ENCODE measurements at regions not wholly inside any gene's neighbourhood (a gene's known extent, or its start where the extent isn't known, plus 50 kb on each side); places are given as distances from the start of the nearest gene placed in this dataset.
"Not testable (repeated sequence)": the region's sequence is repeated elsewhere in the genome, so short reads cannot be mapped to it uniquely, and the experiment has no call there.

GRCh38 chrX:67213686-67214085 lies 330.1 kb upstream of the AR start:
- DNase-seq (ENCODE audit: low spot score), result not testable (repeated sequence)

DNA sequence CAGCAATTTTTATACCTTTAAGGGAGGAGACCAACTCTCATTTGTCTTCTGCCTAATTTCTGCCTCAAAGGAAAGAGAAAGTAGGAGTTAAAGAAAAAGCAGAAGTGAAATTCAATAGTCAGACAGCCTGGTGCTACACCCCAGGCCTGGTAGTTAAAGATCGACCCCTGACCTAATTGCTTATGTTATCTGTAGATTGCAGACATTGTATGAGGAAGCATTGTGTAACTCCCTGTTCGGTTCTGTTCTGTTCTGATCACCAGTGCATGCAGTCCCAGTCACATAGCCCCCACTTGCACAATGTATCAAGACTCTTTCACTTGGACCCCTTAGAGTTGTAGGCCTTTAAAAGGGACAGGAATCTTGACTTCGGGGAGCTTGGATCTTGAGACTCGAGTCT lies 335.9 kb upstream of the AR start:
- no peak for DNase-seq (ENCODE audit: low spot score)

DNA sequence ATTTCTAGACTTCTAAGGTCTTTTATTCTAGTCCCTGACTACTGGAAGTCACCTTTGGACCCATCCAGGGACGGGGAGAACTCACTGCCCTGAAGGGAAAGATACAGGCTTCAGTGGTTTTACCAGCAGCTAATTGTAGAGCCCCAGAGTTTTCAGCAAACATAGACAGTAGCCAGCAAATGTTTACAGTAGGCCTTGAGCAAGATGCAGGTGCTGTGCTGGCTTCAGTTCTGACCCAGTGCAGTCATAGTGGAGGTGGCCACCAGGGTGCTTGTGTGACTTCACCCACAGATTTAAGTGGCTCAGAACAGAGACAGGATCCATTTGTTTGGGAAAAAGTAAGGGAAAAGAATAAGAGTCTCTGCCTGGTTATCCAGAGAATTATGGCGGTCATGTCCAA lies 384.4 kb upstream of the AR start:
- no peak for DNase-seq (ENCODE audit: low spot score)

GRCh38 chrX:67114635-67115034 lies 429.2 kb upstream of the AR start:
- DNase-seq (ENCODE audit: low spot score), result no peak

- DNase-seq (ENCODE audit: low spot score), result no peak
Observed at GRCh38 chrX:67105758-67106116, 438.1 kb upstream of the AR start.

GRCh38 chrX:67104982-67105757 lies 438.7 kb upstream of the AR start:
- no peak for DNase-seq (ENCODE audit: low spot score)

- no peak for DNase-seq (ENCODE audit: low spot score)
Observed at GRCh38 chrX:67100031-67100884, 443.6 kb upstream of the AR start.

- no peak for DNase-seq (ENCODE audit: low spot score)
Observed at GRCh38 chrX:67094061-67094460, 449.8 kb upstream of the AR start.

DNA sequence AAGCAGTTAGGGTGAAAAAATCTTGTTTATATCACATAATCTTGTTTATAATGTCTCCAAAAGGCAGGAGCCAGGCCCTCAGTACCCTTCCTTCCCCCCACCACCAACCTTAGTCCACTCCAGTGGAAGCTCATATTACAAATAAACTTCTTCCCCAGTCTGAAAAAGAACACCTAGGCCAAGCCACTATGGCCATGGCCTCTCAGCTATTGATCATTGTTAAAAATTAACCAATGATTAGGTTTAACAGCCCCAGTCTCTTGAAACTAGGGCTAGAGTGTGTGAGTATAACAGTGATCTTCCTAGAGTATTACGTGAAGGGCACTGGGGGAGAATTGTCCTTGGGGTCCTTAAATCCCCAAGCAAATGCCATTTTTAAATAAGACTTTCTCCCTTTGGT lies 411.9 kb upstream of the EDA2R start:
- no peak for DNase-seq (ENCODE audit: low spot score)

DNA sequence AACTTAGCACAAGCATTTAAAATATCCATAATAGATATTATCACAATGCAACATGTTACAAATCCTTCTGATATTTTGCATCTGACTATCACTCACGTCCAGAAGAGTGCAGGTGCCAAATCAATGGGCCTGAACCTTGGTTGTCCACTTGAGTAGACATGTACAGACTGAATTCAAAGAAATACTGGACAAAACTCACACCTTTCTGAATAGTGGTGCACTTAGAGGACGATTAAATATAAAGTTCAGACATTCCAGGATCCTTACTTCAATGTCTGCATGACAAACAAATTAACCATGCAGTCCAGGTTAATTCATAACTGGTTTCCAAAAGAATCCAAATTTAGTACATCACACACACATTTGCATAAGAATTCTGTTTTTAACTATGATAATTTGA lies 406.0 kb upstream of the EDA2R start:
- DNase-seq (ENCODE audit: low spot score), result no peak

DNA sequence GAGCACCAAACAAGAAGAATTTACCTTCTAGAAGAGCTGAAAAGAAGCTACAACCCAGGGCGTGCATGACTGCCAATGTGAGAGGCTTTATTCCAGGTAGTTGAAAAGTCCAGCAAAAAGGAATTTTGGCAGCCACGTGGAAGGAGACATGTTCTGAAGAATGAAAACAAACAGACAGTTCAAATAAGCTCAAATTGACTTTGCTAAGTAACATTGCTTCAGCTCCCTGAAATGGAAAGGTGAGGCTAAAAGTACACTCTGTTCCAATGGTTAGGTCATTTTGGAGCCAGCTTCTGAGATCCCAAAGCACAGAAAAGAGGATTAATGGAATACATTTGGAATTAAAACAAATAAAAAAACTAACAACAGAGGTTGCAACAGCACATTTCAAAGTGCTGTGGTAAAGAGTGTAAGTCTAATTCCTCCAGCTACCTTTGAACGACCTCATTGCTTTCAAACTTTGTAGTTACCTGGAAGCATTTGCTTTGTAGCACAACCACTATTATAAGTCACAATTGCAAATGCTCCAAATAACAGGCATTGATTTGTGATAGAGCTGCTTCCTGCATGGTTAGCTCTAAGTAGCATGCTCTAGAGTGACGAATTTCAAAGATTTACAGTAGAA lies 405.3 kb upstream of the EDA2R start:
- DNase-seq (ENCODE audit: low spot score), result no peak

- no peak for DNase-seq (ENCODE audit: low spot score)
Observed at GRCh38 chrX:67004451-67004850, 365.6 kb upstream of the EDA2R start.

DNA sequence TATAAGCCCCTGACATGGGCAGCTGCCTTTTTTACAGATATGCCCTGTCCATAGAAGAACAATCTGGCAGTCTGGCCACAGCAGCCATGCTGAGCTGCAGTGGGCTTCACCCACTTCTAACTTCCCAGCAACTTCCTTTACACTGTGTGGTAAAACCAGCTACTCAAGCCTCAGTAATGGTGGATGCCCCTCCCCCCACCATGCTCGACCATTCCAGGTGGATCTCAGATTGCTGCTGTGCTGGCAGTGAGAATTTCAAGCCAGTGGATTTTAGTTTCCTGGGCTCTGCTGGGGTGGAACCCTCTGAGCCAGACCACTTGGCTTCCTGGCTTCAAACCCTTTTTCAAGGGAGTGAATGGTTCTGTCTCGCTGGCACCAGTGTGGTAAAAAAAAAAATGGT lies 355.9 kb upstream of the EDA2R start:
- DNase-seq (ENCODE audit: low spot score), result no peak

GRCh38 chrX:66992077-66992476 lies 353.2 kb upstream of the EDA2R start:
- DNase-seq (ENCODE audit: low spot score), result not testable (repeated sequence)

DNA sequence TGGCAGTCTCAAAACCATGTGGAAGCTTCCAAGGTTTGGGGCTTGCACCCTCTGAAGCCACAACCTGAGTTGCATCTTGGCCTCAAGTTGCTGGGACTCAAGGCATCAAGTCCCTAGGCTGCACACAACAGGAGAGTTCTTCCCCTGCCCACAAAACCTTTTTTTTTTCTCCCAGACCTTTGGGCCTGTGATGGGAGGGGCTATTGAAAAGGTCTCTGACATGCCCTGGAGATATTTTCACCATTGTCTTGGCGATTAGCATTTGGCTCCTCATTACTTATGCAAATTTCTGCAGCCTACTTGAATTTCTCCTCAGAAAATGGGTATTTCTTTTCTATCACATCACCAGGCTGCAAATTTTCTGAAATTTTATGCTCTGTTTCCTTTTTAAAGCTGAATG lies 349.5 kb upstream of the EDA2R start:
- DNase-seq (ENCODE audit: low spot score), result no peak

- no peak for DNase-seq (ENCODE audit: low spot score)
Observed at GRCh38 chrX:66961665-66962064, 322.8 kb upstream of the EDA2R start.

DNA sequence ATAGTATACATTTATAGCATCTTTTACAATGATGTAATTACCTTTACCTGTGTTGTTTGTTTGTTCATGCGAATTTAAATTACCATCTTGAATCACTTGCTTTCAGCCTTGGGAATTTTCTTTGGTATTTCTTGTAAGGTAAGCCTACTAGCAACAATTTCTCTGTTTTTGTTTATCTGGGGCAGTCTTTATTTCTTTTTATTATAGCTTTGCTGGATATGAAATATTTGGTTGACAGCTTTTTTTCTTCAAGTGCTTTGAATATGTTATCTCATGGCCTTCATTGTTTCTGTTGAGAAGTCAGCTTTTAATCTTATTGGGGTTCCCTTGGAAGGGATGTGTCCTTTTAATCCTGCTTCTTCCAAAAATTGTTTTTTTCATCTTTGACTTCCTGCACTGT lies 292.8 kb upstream of the EDA2R start:
- DNase-seq (ENCODE audit: low spot score), result no peak

- not testable (repeated sequence) for DNase-seq (ENCODE audit: low spot score)
Observed at GRCh38 chrX:66930516-66930915, 291.6 kb upstream of the EDA2R start.

DNA sequence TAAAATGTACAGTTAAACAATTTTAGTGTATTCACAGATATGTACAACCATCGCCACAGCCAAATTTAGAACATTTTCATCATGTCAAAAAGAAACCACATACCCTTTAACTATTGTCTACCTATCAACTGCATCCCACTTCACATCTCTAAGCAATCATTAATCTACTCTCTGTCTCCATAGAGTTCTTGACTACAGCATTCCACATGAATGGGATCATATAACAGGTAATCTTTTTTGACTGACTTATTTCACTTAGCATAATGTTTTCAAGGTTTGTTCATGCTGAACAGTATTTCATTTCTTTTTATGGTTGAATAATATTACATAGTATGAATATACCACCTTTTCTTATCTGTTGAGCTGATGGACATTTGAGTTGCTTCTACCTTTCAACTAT lies 281.4 kb upstream of the EDA2R start:
- no peak for DNase-seq (ENCODE audit: low spot score)

GRCh38 chrX:66919280-66919832 lies 280.5 kb upstream of the EDA2R start:
- DNase-seq (ENCODE audit: low spot score), result no peak

DNA sequence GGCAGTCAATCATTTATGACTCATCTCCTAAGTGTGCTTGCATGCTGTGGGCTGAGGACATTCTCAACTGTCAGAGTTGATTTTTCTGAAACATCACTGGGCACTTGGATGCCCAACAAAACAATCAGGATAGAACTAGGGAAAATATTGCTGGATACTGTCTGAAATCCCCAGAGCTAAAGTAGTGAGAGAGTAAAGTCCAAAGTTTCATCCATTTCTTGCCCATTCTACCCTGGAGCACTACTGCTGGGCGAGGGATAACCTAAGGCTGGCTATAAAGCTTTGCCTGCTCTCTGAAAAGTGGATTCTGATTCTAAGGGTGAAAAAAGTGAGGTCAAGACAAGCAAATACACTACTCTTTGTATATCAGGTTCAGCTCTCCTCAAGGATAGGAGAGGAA lies 279.6 kb upstream of the EDA2R start:
- DNase-seq (ENCODE audit: low spot score), result no peak

- DNase-seq (ENCODE audit: low spot score), result no peak
Observed at GRCh38 chrX:66915893-66916292, 277.0 kb upstream of the EDA2R start.

GRCh38 chrX:66914080-66914479 lies 275.2 kb upstream of the EDA2R start:
- no peak for DNase-seq (ENCODE audit: low spot score)

All from AG20443 (cell line).